Duodenal mucosa (tissue), 2 donors: ENCODE measurements at regions not wholly inside any gene's neighbourhood (a gene's known extent, or its start where the extent isn't known, plus 50 kb on each side); places are given as distances from the start of the nearest gene placed in this dataset.

ENCODE experiments used
- H3K27ac ChIP-seq: one replicate; pipeline ENCODE4 v1.7.0; 2013; ENCODE audit warnings: low read depth, low read length
- H3K27me3 ChIP-seq, 2 donors: one replicate each; pipeline ENCODE4 v1.7.0; 2013; ENCODE audit warnings: low read length in 2 of 2, control low read depth in 1 of 2; ENCODE audit not compliant: insufficient read depth in 2 of 2, control insufficient read depth in 1 of 2
- H3K36me3 ChIP-seq, 2 donors: one replicate each; pipeline ENCODE4 v1.7.0; 2013; ENCODE audit warnings: low read length in 2 of 2, control low read depth in 1 of 2; ENCODE audit not compliant: insufficient read depth in 2 of 2, control insufficient read depth in 1 of 2
- H3K4me1 ChIP-seq, 2 donors: one replicate each; pipeline ENCODE4 v1.7.0; 2013; ENCODE audit warnings: low read length in 2 of 2, control low read depth in 1 of 2; ENCODE audit not compliant: insufficient read depth in 2 of 2, control insufficient read depth in 1 of 2
- H3K4me3 ChIP-seq, 2 donors: one replicate each; pipeline ENCODE4 v1.7.0; 2013; ENCODE audit warnings: low read length in 2 of 2, low read depth in 1 of 2
- H3K9ac ChIP-seq, 2 donors: one replicate each; pipeline ENCODE4 v1.7.0; 2013; ENCODE audit warnings: low read length in 2 of 2, low read depth in 1 of 2
- H3K9me3 ChIP-seq, 2 donors: one replicate each; pipeline ENCODE4 v1.7.0; 2013; ENCODE audit warnings: low read length in 2 of 2, control low read depth in 1 of 2; ENCODE audit not compliant: control insufficient read depth in 1 of 2

DNA sequence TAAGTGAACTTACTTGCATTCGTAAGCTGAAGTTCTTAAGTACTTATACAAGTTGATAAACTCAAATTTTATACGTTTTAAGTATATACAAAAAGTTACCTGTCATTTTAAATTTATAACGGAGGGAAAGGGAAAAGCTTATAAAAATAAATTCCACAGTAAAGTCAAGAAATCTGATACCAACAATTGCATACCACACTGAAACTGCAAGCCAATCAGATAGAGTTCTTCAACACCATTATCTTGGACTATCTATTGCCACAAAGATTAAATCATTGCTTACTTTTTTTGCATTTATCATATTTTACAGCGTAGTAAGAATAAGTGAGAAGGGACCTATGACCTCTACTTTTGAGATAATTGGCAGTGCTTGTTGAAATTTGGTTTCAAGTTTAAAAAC is 386.7 kb downstream of the TFAP2A start:
- Histone ChIP-seq H3K36me3 (no peaks in the 10 kb centered on the region), H3K9me3 (no peaks in the 10 kb centered on the region), H3K27me3 (no peaks in the 10 kb centered on the region), H3K4me1 (no peaks in the 10 kb centered on the region), H3K27ac (no peak overlapping the region), H3K9ac (no peak overlapping the region), H3K4me3 (no peak overlapping the region)

DNA sequence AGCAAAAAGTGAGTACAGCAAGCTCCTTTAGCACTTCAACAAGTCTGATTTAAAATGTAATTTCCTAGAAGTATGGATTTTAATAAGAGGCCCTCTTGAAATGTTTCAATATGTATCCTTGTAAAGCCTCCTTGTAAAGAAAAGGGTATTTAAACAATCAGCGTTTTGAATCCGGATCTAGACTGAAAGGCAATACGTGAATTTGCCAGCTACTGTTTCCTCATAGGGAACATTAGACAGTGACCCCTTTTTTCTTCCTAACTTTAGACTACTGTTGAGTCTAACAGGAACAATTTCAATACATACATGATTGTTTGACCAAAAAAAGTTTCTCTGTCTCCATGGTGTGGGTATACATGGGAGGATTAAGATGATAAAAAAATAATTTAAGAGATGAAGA is 395.0 kb downstream of the TFAP2A start:
- H3K27me3 ChIP-seq, result no peaks in the 10 kb centered on the region
- no peaks in the 10 kb centered on the region for H3K9me3 ChIP-seq
- H3K36me3 ChIP-seq, result no peaks in the 10 kb centered on the region
- no peak overlapping the region for H3K9ac ChIP-seq
- no peaks in the 10 kb centered on the region for H3K4me1 ChIP-seq
- H3K4me3 ChIP-seq, result no peak overlapping the region
- no peak overlapping the region for H3K27ac ChIP-seq

GRCh38 chr6:10014557-10014956 is 400.3 kb downstream of the TFAP2A start:
- no peaks in the 10 kb centered on the region for H3K4me1 ChIP-seq
- no peak overlapping the region for H3K27ac ChIP-seq
- no peaks in the 10 kb centered on the region for H3K9me3 ChIP-seq
- H3K4me3 ChIP-seq, result no peak overlapping the region
- no peaks in the 10 kb centered on the region for H3K27me3 ChIP-seq
- H3K36me3 ChIP-seq, result no peaks in the 10 kb centered on the region
- H3K9ac ChIP-seq, result no peak overlapping the region

DNA sequence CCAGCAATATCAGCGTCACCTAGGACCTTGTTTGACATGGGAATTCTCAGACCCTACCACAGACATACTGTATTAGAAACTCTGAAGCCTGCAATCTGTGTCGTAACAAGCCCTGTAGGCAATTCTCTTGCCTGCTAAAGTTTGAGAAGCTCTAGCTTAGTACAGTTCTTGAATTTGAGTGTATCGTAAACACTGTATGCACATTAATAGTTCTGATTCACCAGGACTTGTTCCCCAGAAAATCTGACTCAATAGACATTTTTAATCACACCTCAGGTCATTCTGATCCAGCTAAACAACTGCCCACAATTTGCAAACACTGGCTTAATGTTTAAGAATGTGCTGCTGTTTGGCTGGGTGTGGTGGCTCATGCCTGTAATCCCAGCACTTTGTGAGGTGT is 414.3 kb downstream of the TFAP2A start:
- Histone ChIP-seq H3K9me3 (no peaks in the 10 kb centered on the region), H3K27ac (no peak overlapping the region), H3K4me3 (no peak overlapping the region), H3K9ac (no peak overlapping the region), H3K36me3 (no peaks in the 10 kb centered on the region), H3K27me3 (no peaks in the 10 kb centered on the region), H3K4me1 (no peaks in the 10 kb centered on the region)

DNA sequence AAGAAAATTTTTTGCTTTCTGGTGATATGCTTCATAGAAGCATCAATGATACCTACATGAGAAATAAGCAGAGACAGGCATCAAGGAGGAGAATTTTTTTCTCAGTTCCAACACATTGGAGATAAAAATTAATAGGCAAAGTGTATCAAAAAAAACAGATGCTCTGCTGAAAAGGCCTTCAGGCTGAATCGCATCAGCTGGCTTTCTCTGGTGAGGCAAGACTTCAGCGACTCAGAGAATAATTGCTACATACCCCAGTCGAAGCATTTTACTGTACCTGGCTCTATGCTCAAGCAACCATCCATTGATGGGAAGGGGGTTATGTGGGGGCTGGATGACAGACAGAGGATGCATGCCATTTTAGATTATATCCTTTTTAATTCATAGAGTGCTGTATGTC is 415.1 kb downstream of the TFAP2A start:
- Histone ChIP-seq H3K36me3 (no peaks in the 10 kb centered on the region), H3K9ac (no peak overlapping the region), H3K4me1 (no peaks in the 10 kb centered on the region), H3K27me3 (no peaks in the 10 kb centered on the region), H3K9me3 (no peaks in the 10 kb centered on the region), H3K4me3 (no peak overlapping the region), H3K27ac (no peak overlapping the region)

DNA sequence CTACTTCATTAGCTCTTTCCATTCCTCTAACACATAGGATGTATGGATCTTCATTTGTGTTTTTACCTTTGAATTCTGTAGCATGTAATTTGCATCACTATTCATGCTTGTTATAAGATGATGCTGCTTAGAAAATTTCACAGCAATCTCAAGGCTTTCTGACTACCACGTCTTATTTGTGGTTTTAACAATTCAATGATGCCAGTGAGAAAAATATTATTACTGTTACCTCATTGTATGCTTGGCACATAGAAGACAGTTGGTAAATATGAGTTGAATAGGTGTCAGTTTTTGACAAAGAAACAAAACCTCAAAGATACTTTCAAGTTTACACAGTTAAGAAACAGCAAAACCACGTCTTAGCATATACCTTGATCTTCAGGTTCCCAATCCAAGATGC is 428.6 kb downstream of the TFAP2A start:
- no peak overlapping the region for H3K9ac ChIP-seq
- no peak overlapping the region for H3K4me3 ChIP-seq
- H3K4me1 ChIP-seq, result no peaks in the 10 kb centered on the region
- H3K27me3 ChIP-seq, result no peaks in the 10 kb centered on the region
- H3K9me3 ChIP-seq, result peaks cover 0 to 6% of the 10 kb centered on the region in 2 donors
- no peak overlapping the region for H3K27ac ChIP-seq
- H3K36me3 ChIP-seq, result no peaks in the 10 kb centered on the region

GRCh38 chr6:9985481-9985880 is 429.4 kb downstream of the TFAP2A start:
- no peaks in the 10 kb centered on the region for H3K4me1 ChIP-seq
- H3K4me3 ChIP-seq, result no peak overlapping the region
- peaks cover 0 to 6% of the 10 kb centered on the region in 2 donors for H3K9me3 ChIP-seq
- H3K27me3 ChIP-seq, result no peaks in the 10 kb centered on the region
- no peak overlapping the region for H3K9ac ChIP-seq
- H3K27ac ChIP-seq, result no peak overlapping the region
- H3K36me3 ChIP-seq, result no peaks in the 10 kb centered on the region

- Histone ChIP-seq H3K27ac (no peak overlapping the region), H3K4me1 (no peaks in the 10 kb centered on the region), H3K9ac (no peak overlapping the region), H3K9me3 (peaks cover 0 to 6% of the 10 kb centered on the region in 2 donors), H3K36me3 (no peaks in the 10 kb centered on the region), H3K27me3 (no peaks in the 10 kb centered on the region), H3K4me3 (no peak overlapping the region)
Observed at GRCh38 chr6:9984607-9985006, 430.3 kb downstream of the TFAP2A start.

GRCh38 chr6:9983168-9983567 is 431.7 kb downstream of the TFAP2A start:
- Histone ChIP-seq H3K9ac (no peak overlapping the region), H3K27me3 (no peaks in the 10 kb centered on the region), H3K27ac (no peak overlapping the region)

DNA sequence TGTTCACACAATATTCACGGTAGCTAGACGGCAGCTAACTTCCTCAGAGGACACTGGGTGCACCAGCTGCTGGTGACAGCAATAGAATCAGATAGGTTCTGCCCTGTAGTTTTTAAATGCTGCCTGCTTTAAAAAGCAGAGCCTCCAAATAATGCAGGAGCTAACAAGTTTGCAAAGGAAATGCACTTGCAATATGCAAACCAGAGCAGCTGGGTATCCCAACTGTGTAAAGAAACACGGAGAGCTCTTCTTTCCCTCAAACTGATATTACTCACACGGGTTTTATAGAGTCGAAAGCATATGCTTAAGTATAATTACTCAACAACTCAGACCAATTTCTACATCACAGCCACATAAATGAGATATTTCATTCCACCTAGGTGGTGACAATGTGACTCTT is 432.7 kb downstream of the TFAP2A start:
- no peak overlapping the region for H3K4me3 ChIP-seq
- no peaks in the 10 kb centered on the region for H3K27me3 ChIP-seq
- H3K9ac ChIP-seq, result no peak overlapping the region
- H3K36me3 ChIP-seq, result no peaks in the 10 kb centered on the region
- peaks cover 0 to 5% of the 10 kb centered on the region in 2 donors for H3K9me3 ChIP-seq
- no peak overlapping the region for H3K27ac ChIP-seq
- no peaks in the 10 kb centered on the region for H3K4me1 ChIP-seq

More at GRCh38 chr6:9983168-9983567, 431.7 kb downstream of the TFAP2A start:
- H3K4me3 ChIP-seq, result no peak overlapping the region
- no peaks in the 10 kb centered on the region for H3K4me1 ChIP-seq
- H3K36me3 ChIP-seq, result no peaks in the 10 kb centered on the region
- peaks cover 0 to 6% of the 10 kb centered on the region in 2 donors for H3K9me3 ChIP-seq

GRCh38 chr6:9979996-9980395 is 434.9 kb downstream of the TFAP2A start:
- Histone ChIP-seq H3K9me3 (no peaks in the 10 kb centered on the region), H3K27me3 (no peaks in the 10 kb centered on the region), H3K27ac (no peak overlapping the region), H3K4me3 (no peak overlapping the region), H3K4me1 (no peaks in the 10 kb centered on the region), H3K9ac (no peak overlapping the region), H3K36me3 (no peaks in the 10 kb centered on the region)
